RWPE1 (cell line): ENCODE measurements at regions not wholly inside any gene's neighbourhood (a gene's known extent, or its start where the extent isn't known, plus 50 kb on each side); places are given as distances from the start of the nearest gene placed in this dataset.
A peak's percentile ranks its signal among the peaks of the same experiment; 100 is the strongest.
"Not testable (repeated sequence)": the region's sequence is repeated elsewhere in the genome, so short reads cannot be mapped to it uniquely, and the experiment has no call there.

ENCODE experiments used
- CTCF ChIA-PET: fragments of 350-600 bp; sonication (Branson Sonifier 250); formaldehyde crosslinking; extraction: SDS; loops from one replicate; lab custom pipeline; 2021; lab: Yijun Ruan, JAX
- POLR2A ChIA-PET: fragments of 400-600 bp; formaldehyde crosslinking; extraction: SDS; loops from one replicate; lab custom pipeline; 2020; ENCODE audit warnings: antibody characterized with exemption; ENCODE audit not compliant: low non-redundant PET; lab: Yijun Ruan, JAX
- DNase-seq: peaks from one replicate; pipeline ENCODE4 v3.0.0; 2012; ENCODE audit warnings: low spot score
- H3K27ac ChIP-seq: fragments of 450-650 bp; 2 replicates; pipeline ENCODE4 v1.5.1; 2017
- TF ChIP-seq, protein P1 (sequence below): fragments of 450-650 bp; conservative IDR thresholded peaks from 2 replicates; pipeline ENCODE4 v1.5.1; 2017; ENCODE audit warnings: low read depth, mild to moderate bottlenecking

DNA sequence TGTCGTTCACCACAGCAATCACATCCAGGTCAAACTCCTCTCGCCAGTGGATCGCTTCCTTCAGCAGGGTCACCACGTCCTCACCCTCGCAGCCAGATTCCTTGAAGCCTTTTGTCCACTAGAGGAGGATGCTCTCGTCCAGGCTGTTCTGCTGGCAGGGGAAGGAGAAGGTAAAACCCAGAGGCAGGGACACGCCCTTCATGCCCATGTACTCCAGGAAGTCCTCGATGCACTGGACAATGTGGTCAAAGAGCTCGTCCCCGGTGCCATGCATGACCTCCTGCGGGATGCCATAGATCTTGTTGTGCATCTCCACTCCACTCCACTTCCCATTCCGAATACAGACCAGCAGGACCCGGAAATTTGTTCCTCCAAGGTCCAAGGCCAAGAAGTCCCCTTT, 152.4 kb downstream of the TENT5D start:
- POLR2A ChIA-PET, result no interaction called here
- CTCF ChIA-PET, result no interaction called here
- H3K27ac ChIP-seq, result no peak overlapping the region
- no peak for DNase-seq
- TF ChIP-seq, protein P1, sequence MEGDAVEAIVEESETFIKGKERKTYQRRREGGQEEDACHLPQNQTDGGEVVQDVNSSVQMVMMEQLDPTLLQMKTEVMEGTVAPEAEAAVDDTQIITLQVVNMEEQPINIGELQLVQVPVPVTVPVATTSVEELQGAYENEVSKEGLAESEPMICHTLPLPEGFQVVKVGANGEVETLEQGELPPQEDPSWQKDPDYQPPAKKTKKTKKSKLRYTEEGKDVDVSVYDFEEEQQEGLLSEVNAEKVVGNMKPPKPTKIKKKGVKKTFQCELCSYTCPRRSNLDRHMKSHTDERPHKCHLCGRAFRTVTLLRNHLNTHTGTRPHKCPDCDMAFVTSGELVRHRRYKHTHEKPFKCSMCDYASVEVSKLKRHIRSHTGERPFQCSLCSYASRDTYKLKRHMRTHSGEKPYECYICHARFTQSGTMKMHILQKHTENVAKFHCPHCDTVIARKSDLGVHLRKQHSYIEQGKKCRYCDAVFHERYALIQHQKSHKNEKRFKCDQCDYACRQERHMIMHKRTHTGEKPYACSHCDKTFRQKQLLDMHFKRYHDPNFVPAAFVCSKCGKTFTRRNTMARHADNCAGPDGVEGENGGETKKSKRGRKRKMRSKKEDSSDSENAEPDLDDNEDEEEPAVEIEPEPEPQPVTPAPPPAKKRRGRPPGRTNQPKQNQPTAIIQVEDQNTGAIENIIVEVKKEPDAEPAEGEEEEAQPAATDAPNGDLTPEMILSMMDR, result no peak

- CTCF ChIA-PET, result no interaction called here
- POLR2A ChIA-PET, result no interaction called here
- no peak for DNase-seq
- TF ChIP-seq, protein P1, result no peak
- H3K27ac ChIP-seq, result no peak overlapping the region
These were observed 153.0 kb downstream of the TENT5D start for GRCh38 chrX:80573275-80573674.

DNA sequence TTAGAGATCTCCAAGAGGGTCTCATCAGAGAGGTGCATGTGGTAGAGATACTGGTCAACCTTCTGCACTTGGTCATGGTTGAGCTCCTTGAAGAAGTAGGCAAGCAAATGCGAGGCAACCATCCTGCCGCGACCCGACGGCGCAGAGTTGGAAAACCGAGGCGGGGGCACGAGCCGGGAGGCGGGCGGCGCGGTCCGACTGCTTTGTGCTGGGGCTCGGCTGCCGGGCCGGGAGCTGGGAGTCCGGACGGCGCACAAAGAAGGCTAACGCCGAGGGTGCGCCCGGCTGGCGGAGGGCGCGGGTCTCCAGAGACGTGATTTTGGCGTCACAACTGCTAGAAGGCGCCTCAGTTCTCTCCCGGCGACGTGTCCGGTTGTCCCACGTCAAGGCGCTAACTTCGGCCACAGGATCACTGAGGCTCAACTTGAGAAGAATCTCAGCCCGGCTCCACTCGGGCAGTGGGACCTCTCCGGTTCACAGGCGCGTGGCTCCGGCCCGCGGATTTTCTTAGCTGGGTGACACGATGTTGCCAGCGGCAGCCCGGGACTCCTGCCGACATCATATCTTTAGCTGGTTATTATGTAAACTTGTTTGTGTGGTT, 154.3 kb downstream of the TENT5D start:
- POLR2A ChIA-PET, DNase-seq, CTCF ChIA-PET, H3K27ac ChIP-seq: not testable (repeated sequence)

DNA sequence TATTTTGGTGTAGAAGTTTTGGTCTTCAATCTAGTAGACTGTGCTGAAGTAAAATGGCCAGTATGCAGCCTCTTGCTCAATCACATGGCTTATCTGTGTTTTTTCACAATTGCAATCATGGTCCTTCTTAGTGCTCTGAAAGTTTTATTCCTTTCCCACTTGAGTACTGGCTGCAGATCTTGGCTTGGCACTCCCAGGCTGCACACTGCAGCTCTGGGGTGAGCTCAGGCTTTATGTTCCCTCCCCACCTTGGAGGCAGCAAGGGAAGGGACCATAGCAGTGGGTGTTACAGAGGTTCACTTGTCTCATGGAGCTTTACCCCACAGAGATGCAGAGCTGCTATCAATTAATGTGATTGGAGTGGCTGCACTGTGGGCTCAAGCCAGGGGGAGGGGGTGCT, 156.0 kb downstream of the TENT5D start:
- ChIA-PET CTCF (no interaction called here), POLR2A (no interaction called here)
- TF ChIP-seq, protein P1, result no peak
- no peak for DNase-seq
- no peak overlapping the region for H3K27ac ChIP-seq

GRCh38 chrX:80576806-80577533, 156.7 kb downstream of the TENT5D start:
- no peak for DNase-seq
- TF ChIP-seq, protein P1, result no peak
- H3K27ac ChIP-seq, result no peak overlapping the region
- POLR2A ChIA-PET, result no interaction called here
- CTCF ChIA-PET, result interaction anchor here (0.6 to 0.7 kb wide), 2 partner anchors 288 to 1991 kb away, joined by 3 to 4 read pairs; no protein-coding TSS in a partner anchor

DNA sequence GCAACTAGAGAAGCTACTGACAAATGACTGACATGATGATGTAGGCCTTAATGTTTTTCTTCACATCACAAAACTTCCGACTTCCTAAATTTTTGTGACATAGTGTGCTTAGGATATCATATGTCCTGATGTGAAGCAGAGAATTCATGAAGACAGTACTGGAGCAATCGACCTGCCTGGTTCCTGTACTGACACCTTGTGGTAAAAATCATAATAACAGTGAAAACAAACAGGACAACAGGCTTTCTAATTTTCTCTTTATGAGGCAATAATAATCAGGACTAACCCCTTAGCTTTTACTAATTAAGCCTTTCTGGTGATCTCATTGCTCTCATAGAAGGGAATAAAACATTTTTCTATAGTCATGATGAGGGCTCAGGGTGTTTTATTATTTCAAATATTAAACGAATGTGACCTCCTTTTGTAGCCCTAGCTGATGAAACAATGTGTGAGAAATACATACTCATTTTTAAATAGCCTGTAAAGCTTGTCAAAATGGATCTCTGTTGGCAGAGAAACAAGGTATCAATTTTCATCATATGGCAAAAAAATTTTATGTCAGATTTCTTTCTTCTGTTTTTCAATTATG, 158.4 kb downstream of the TENT5D start:
- TF ChIP-seq, protein P1, result peak; percentile 51
- DNase-seq, result peak; percentile 1
- ChIA-PET CTCF (interaction anchor here (0.6 to 1.2 kb wide), 3 partner anchors 9 to 1118 kb away, joined by 3 to 7 read pairs (median 5); no protein-coding TSS in a partner anchor), POLR2A (no interaction called here)
- no peak overlapping the region for H3K27ac ChIP-seq

GRCh38 chrX:80590992-80591391, 170.7 kb downstream of the TENT5D start:
- POLR2A ChIA-PET, CTCF ChIA-PET, H3K27ac ChIP-seq, DNase-seq: not testable (repeated sequence)
